ENCODE measurements at regions not wholly inside any gene's neighbourhood (a gene's known extent, or its start where the extent isn't known, plus 50 kb on each side); places are given as distances from the start of the nearest gene placed in this dataset.
"Not testable (repeated sequence)": the region's sequence is repeated elsewhere in the genome, so short reads cannot be mapped to it uniquely, and the experiment has no call there.

GRCh38 chr12:97656548-97656947, 193.9 kb downstream of the RMST start:
- not testable (repeated sequence) for TF ChIP-seq POLR2A (IDR thresholded peaks at IDR 0.05); CTCF (IDR thresholded peaks at IDR 0.05 in 4 of 5, conservative IDR thresholded peaks at IDR 0.05 in 1 of 5)
